AG09309 (cell line): ENCODE measurements at regions not wholly inside any gene's neighbourhood (a gene's known extent, or its start where the extent isn't known, plus 50 kb on each side); places are given as distances from the start of the nearest gene placed in this dataset.

Source experiments
- DNase-seq: peaks from one replicate; pipeline ENCODE4 v3.0.0-alpha.2; 2010; ENCODE audit warnings: low read depth
- H3K4me3 ChIP-seq: 2 replicates; pipeline ENCODE4 v1.5.1; 2011; ENCODE audit warnings: mild to moderate bottlenecking, low read depth, low read length, moderate library complexity; ENCODE audit not compliant: control insufficient read depth
- TF ChIP-seq, protein P1 (sequence below): IDR thresholded peaks from 2 replicates; pipeline ENCODE4 v1.5.1; 2011; ENCODE audit warnings: mild to moderate bottlenecking, low read depth, low read length, inconsistent platforms; ENCODE audit not compliant: insufficient read depth, control insufficient read depth; ENCODE audit errors: missing control alignments

GRCh38 chr16:35741546-35741945 is 2282.1 kb downstream of the TP53TG3F start:
- TF ChIP-seq, protein P1, sequence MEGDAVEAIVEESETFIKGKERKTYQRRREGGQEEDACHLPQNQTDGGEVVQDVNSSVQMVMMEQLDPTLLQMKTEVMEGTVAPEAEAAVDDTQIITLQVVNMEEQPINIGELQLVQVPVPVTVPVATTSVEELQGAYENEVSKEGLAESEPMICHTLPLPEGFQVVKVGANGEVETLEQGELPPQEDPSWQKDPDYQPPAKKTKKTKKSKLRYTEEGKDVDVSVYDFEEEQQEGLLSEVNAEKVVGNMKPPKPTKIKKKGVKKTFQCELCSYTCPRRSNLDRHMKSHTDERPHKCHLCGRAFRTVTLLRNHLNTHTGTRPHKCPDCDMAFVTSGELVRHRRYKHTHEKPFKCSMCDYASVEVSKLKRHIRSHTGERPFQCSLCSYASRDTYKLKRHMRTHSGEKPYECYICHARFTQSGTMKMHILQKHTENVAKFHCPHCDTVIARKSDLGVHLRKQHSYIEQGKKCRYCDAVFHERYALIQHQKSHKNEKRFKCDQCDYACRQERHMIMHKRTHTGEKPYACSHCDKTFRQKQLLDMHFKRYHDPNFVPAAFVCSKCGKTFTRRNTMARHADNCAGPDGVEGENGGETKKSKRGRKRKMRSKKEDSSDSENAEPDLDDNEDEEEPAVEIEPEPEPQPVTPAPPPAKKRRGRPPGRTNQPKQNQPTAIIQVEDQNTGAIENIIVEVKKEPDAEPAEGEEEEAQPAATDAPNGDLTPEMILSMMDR = no peak
- no peak for DNase-seq
- H3K4me3 ChIP-seq = no peak overlapping the region

DNA sequence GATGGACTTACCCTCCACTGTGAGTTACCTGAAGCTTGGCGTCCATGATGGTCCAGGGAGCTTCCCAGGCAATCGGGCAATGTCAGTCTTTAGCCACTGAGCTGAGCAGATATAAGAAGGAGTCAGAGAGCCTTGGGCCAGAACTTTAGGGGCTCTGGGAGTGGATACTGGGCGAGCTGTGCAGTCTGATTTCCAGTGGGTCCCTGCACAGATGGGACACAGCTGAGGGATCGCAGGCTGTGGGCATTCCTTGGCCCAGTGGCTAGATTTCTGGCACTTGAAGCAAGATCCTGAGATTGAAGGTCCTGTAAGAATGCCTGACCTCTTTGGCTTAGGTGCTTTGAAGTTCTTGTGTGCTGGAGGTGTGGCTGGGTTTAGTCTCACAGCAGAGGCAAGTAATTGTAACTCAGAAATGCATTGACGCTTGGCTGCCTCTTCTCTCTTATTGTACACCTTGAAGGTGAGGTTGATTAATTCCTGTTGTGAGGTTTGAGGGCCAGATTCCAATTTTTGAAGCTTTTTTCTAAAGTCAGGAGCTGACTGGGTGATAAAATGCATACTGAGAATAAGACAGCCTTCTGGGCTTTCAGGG is 2283.8 kb downstream of the TP53TG3F start:
- TF ChIP-seq, protein P1 = no peak
- no peak for DNase-seq
- no peak overlapping the region for H3K4me3 ChIP-seq

- no peak for DNase-seq
- TF ChIP-seq, protein P1 = no peak
- no peak overlapping the region for H3K4me3 ChIP-seq
Observed at GRCh38 chr16:35744084-35744483, 2284.7 kb downstream of the TP53TG3F start.

DNA sequence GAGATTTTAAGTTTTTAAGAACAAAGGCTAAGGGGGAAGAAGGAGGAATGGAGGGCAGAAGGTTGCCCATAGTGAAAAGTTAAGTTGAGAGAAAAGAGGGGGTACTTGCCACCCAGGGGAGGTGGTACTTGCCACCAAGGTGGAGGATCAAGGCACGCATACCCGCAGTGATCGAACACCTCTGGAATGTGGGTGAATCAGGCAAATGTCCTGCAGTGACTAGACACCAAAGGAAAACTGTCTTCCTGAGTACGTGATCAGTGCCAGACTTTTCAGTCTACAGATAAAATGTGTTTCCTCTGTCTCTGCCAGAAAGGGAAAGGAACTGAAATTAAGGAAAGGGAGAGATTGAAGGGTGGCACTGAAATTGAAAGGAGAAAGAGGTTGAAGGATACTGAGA is 2285.3 kb downstream of the TP53TG3F start:
- no peak overlapping the region for H3K4me3 ChIP-seq
- no peak for DNase-seq
- TF ChIP-seq, protein P1 = no peak

DNA sequence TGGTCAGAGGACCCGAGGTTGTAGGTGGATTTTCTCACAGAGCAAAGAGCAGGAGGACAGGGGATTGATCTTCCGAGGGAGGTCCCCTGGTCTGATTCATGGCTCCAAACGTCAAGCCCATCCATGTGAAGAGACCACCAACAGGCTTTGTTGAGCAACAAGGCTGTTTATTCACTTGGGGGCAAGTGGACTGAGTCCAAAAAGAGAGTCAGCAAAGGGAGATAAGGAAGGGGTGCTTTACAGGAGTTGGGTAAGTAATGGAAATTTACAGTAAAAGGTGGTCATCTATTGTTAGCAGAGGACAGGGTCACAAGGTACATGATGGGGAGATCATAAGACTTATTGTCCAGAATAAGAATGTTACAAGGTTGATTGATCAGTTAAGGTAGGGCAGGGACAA is 2285.8 kb downstream of the TP53TG3F start:
- TF ChIP-seq, protein P1 = no peak
- no peak for DNase-seq
- H3K4me3 ChIP-seq = no peak overlapping the region

- H3K4me3 ChIP-seq = no peak overlapping the region
- no peak for DNase-seq
- TF ChIP-seq, protein P1 = no peak
Observed at GRCh38 chr16:35745821-35746248, 2286.4 kb downstream of the TP53TG3F start.
